OCI-LY3 (cell line): ENCODE measurements at regions not wholly inside any gene's neighbourhood (a gene's known extent, or its start where the extent isn't known, plus 50 kb on each side); places are given as distances from the start of the nearest gene placed in this dataset.

Source experiments
- EZH2phosphoT487 ChIP-seq: fragments of 200-600 bp; shearing (Covaris generic); IDR thresholded peaks from 2 replicates; pipeline ENCODE4 v1.6.1; 2018; ENCODE audit warnings: antibody characterized with exemption, mixed run types, low read depth
- TF ChIP-seq, protein P1 (sequence below): fragments of 200-600, 300-600 bp; sonication (generic); IDR thresholded peaks from 2 replicates; pipeline ENCODE4 v1.5.1; 2014; ENCODE audit warnings: antibody characterized with exemption, low read length, low read depth

DNA sequence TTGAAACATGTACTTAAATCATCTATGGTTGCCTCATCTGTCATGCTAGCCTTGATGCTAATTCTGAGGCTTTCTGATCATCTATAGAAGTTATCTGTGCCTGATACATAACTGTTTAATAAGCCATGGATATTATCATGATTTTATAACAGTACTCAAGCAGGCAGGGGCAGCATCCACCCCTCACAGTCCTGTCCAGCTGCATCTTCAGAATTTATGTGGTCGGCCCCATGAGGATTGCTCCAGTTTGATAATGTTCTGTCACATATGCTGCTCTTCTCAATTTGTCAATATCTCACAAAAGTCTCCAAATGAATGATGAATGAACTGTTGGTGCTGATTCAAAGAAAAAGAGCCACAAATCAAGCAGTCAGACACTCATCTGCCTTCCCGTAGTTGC is 335.1 kb upstream of the POM121L12 start:
- TF ChIP-seq, protein P1, sequence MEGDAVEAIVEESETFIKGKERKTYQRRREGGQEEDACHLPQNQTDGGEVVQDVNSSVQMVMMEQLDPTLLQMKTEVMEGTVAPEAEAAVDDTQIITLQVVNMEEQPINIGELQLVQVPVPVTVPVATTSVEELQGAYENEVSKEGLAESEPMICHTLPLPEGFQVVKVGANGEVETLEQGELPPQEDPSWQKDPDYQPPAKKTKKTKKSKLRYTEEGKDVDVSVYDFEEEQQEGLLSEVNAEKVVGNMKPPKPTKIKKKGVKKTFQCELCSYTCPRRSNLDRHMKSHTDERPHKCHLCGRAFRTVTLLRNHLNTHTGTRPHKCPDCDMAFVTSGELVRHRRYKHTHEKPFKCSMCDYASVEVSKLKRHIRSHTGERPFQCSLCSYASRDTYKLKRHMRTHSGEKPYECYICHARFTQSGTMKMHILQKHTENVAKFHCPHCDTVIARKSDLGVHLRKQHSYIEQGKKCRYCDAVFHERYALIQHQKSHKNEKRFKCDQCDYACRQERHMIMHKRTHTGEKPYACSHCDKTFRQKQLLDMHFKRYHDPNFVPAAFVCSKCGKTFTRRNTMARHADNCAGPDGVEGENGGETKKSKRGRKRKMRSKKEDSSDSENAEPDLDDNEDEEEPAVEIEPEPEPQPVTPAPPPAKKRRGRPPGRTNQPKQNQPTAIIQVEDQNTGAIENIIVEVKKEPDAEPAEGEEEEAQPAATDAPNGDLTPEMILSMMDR: no peak
- TF ChIP-seq EZH2phosphoT487: no peak
